D721Med (cell line): ENCODE measurements at regions not wholly inside any gene's neighbourhood (a gene's known extent, or its start where the extent isn't known, plus 50 kb on each side); places are given as distances from the start of the nearest gene placed in this dataset.
"Not testable (repeated sequence)": the region's sequence is repeated elsewhere in the genome, so short reads cannot be mapped to it uniquely, and the experiment has no call there.

Experiments
- DNase-seq: peaks from one replicate; pipeline ENCODE4 v3.0.0; 2011; ENCODE audit warnings: low spot score; ENCODE audit not compliant: insufficient read length
- FAIRE-seq: peaks from 2 replicates; lab custom pipeline; 2011; peaks lifted over from hg19 to GRCh38; lab: Jason Lieb, UNC
- TF ChIP-seq, protein P1 (sequence below): IDR thresholded peaks from 2 replicates; pipeline ENCODE4 v1.5.1; 2012; ENCODE audit warnings: mild to moderate bottlenecking, control low read depth; ENCODE audit not compliant: insufficient read depth; ENCODE audit errors: missing control alignments

DNA sequence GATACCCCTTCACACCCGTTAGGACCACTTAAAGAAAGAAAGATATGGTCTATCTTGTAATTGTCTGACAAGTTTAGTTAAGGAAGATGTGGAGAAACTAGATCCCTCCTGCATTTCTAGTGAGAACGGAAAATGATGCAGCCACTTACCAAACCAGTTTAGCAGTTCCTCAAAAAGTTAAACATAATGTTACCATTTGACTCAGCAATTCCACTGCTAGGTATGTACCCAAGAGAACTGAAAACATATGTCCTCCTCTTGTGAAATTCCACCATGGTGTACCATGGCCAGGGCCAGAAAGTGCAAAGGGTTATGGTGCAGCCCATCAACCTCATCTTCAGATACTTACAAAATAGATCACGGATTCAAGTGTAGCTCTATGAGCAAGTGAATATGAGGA lies 79.0 kb upstream of the ID2 start:
- FAIRE-seq = no peak

DNA sequence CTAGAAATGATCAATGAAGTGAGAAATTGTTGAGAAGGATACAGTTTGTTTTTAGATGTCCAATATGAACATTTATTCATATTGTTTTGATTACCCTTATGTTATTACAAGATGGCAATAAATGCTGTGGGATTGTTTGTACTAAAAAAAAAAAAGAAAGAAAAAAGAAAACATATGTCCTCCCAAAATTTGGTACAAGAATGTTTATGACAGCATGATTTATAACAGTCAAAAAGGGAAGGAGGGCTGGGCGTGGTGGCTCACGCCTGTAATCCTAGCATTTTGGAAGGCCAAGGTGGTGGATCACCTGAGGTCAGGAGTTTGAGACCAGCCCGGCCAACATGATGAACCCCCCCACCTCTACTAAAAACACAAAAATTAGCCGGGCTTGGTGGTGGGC lies 78.5 kb upstream of the ID2 start:
- not testable (repeated sequence) for FAIRE-seq, DNase-seq

More for the DNA sequence above, 79.0 kb upstream of the ID2 start:
- TF ChIP-seq, protein P1, sequence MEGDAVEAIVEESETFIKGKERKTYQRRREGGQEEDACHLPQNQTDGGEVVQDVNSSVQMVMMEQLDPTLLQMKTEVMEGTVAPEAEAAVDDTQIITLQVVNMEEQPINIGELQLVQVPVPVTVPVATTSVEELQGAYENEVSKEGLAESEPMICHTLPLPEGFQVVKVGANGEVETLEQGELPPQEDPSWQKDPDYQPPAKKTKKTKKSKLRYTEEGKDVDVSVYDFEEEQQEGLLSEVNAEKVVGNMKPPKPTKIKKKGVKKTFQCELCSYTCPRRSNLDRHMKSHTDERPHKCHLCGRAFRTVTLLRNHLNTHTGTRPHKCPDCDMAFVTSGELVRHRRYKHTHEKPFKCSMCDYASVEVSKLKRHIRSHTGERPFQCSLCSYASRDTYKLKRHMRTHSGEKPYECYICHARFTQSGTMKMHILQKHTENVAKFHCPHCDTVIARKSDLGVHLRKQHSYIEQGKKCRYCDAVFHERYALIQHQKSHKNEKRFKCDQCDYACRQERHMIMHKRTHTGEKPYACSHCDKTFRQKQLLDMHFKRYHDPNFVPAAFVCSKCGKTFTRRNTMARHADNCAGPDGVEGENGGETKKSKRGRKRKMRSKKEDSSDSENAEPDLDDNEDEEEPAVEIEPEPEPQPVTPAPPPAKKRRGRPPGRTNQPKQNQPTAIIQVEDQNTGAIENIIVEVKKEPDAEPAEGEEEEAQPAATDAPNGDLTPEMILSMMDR = no peak
- no peak for DNase-seq

DNA sequence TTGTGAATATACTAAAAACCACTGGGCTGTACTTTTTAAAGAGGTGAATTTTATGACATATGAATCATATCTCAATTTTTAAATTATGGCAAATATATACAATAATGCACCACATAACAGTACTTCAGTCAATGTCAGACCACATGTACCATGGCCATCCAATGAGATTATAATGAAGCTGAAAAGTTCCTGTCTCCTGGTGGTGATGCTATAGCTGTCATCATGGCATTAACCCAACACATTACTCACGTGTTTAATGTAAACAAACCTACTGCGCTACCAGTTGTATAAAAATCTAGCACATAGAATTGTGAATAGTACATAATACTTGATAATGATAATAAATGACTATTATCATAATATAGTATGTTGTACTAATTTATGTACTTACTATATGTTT lies 77.6 kb upstream of the ID2 start:
- no peak for DNase-seq

DNA sequence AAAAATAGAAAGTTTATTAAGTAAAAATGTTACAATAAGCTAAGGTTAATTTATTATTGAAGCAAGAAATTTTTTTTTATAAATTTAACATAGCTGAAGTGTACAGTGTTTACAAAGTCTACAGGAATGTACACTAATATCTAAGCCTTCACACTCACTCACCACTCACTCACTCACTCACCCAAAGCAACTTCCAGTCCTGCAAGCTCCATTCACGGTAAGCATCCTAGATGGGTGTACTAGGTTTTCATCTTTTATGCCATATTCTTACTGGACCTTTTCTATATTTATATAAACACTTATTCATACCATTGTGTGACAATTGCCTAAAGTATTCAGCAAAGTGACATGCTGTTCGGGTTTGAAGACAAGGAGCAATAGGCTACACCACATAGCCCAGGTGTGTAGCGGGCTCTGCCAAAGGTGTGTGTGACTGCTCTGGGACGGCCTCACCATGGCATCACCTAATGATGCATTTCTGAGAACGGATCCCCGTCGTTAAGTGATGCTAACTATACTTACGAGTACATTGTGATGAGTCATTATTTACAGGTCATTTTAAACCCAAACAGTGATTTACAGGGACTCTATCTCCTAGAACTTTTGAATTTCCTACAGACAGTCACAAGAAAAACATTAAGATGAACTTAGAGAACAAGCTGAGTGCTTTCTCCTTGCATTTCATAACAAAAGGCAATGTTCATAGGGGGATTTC lies 76.3 kb upstream of the ID2 start:
- no peak for FAIRE-seq
- DNase-seq = no peak
- TF ChIP-seq, protein P1 = no peak

More for the DNA sequence above, 77.6 kb upstream of the ID2 start:
- no peak for FAIRE-seq
- TF ChIP-seq, protein P1 = no peak

DNA sequence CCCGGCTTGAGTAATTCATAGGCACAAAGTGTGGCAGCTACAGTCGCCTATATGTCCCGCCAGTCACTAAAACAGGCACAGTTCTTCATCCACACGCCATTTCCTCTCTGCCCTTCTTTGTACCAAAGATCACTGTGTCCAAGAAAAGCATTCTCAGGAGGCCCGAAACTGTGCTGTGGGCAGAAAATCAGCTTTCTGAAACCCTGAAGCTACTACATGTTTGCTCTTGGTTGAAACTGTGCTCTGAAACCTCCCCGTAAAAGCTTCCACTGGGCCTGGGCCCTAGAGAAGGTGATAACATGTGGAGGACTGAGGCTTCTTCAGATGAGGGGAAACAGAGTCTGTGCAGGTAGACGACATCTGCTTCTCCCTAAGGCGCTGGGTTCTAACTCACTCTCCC lies 75.6 kb upstream of the ID2 start:
- FAIRE-seq = no peak
- TF ChIP-seq, protein P1 = no peak
- no peak for DNase-seq

DNA sequence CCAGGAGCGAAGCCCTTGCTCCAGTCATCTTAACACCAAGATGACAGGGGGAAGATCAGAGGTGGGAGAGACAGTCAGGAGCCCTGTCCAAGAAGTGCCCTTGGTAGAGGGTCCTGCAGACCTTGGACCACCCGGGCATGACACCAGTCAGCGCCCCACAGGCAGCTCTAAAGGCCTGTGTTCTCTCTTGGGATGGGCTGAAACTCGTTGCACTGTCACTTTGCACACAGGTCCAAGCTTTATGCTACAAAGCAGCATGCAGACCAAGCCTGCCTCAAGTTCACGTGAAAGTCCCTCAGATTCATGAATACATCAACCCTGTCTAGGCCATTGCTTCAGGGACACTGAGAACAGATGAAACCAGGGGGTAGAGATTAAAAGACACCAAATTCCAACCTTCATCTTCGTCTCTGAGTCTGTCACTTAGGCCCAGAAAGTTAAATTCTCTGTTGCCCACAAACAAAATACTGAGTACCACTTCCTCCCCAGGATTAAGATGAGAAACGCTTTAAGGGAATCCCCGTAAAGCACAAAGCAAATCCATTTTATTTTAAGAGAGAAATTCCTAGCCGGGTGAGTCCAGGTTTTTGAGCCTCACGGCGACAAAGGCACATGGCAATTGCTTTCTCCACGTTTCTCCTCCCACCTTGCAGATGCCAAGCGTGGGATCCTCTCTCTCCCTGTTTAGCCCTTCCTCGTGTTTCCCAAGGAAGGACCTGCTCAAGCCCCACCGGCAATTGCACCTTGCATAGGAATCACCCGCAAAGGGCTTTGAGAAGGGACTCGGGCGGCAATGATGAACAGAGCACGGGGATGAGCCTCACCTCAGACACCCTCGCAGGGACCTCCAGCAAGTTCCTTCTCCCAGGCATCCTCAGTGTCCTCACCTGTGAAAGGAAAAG lies 75.0 kb upstream of the ID2 start:
- DNase-seq = no peak
- no peak for FAIRE-seq

DNA sequence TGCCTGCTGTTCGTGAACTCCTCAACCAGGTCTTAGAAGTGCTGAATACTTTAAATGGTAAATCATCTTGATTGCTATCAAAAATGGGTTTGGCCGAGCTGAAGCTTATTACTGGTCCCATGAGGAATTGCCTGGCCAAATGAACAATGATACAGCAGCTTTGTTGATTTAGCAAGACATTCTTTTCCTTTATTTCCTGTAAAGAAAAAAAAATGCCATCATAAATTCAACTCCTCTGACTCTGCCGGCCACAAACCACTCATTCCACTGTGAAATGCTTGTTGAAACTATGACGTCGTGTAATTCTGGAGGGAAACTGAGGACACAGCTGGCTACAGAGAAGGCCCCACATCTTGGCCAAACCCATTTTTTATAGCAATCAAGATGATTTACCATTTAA lies 74.2 kb upstream of the ID2 start:
- FAIRE-seq = no peak
- TF ChIP-seq, protein P1 = no peak

More for the DNA sequence above, 75.0 kb upstream of the ID2 start:
- TF ChIP-seq, protein P1 = no peak

More for the DNA sequence above, 74.2 kb upstream of the ID2 start:
- DNase-seq = no peak
